K562 (cell line): ENCODE measurements at regions not wholly inside any gene's neighbourhood (a gene's known extent, or its start where the extent isn't known, plus 50 kb on each side); places are given as distances from the start of the nearest gene placed in this dataset.

Source experiments
- ARHGAP35 ChIP-seq: fragments of 450-650 bp; IDR thresholded peaks from 2 replicates; pipeline ENCODE4 v1.6.1; 2018; ENCODE audit not compliant: partially characterized antibody
- BMI1 ChIP-seq: fragments of 150-350 bp; IDR thresholded peaks from 2 replicates; pipeline ENCODE4 v1.6.1; 2014; ENCODE audit warnings: low read length
- VEZF1 ChIP-seq: fragments of 200-800 bp; sonication (Bioruptor generic); IDR thresholded peaks from 2 replicates; pipeline ENCODE4 v1.6.1; 2017; ENCODE audit warnings: missing genetic modification characterization, missing compliant biosample characterization
- ZNF407 ChIP-seq: fragments of 450-650 bp; IDR thresholded peaks from 2 replicates; pipeline ENCODE4 v1.6.1; 2016; ENCODE audit warnings: low read depth
- TF ChIP-seq, protein P1 (sequence below): IDR thresholded peaks from 2 replicates; pipeline ENCODE4 v1.6.1; 2011; ENCODE audit not compliant: insufficient read length; ENCODE audit errors: extremely low read depth

- TF ChIP-seq ZNF407 (no peak), BMI1 (no peak), VEZF1 (CRISPR knock-in tag) (no peak), ARHGAP35 (no peak)
- TF ChIP-seq, protein P1, sequence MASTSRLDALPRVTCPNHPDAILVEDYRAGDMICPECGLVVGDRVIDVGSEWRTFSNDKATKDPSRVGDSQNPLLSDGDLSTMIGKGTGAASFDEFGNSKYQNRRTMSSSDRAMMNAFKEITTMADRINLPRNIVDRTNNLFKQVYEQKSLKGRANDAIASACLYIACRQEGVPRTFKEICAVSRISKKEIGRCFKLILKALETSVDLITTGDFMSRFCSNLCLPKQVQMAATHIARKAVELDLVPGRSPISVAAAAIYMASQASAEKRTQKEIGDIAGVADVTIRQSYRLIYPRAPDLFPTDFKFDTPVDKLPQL = no peak
- TF ChIP-seq, all 486 proteins: peak for 0
These were observed 137.3 kb upstream of the PITX1 start (continued) for GRCh38 chr5:135171336-135171735.
